ENCODE measurements at regions not wholly inside any gene's neighbourhood (a gene's known extent, or its start where the extent isn't known, plus 50 kb on each side); places are given as distances from the start of the nearest gene placed in this dataset.

GRCh38 chr4:13990596-13991589 is 363.4 kb upstream of the BOD1L1 start:
- no peak overlapping the region for H3K27ac ChIP-seq (ENCODE audit: extremely low read depth, low read depth, low read length)
- CTCF ChIA-PET, result interaction anchor here (0.7 kb wide), 1 partner anchor 108 kb away, joined by 3 read pairs; no protein-coding TSS in a partner anchor
- no peaks in the 10 kb centered on the region for H3K9me3 ChIP-seq (ENCODE audit: control insufficient read depth, insufficient read depth, low read depth, low read length)
- POLR2A ChIA-PET, result no interaction called here
- H3K36me3 ChIP-seq (ENCODE audit: control insufficient read depth in 2 of 2, insufficient read depth in 1 of 2, low read length in 2 of 2), result no peaks in the 10 kb centered on the region
- H3K4me3 ChIP-seq (ENCODE audit: low read depth, low read length), result no peak overlapping the region
- no peaks in the 10 kb centered on the region for H3K4me1 ChIP-seq (ENCODE audit: control insufficient read depth, insufficient read depth, low read length)
- TF ChIP-seq ZNF555 (tag by site-specific recombination; conservative IDR thresholded peaks at IDR 0.05), result no peak
- no peak for TF ChIP-seq ZNF18 (tag by site-specific recombination; IDR thresholded peaks at IDR 0.05)
- TF ChIP-seq ZNF23 (tag by site-specific recombination; IDR thresholded peaks at IDR 0.05; ENCODE audit: borderline replicate concordance), result no peak

- POLR2A ChIA-PET, result no interaction called here
- no peaks in the 10 kb centered on the region for H3K9me3 ChIP-seq (ENCODE audit: control insufficient read depth, insufficient read depth, low read depth, low read length)
- no peak overlapping the region for H3K4me3 ChIP-seq (ENCODE audit: low read depth, low read length)
- H3K4me1 ChIP-seq (ENCODE audit: control insufficient read depth, insufficient read depth, low read length), result no peaks in the 10 kb centered on the region
- CTCF ChIA-PET, result no interaction called here
- H3K27ac ChIP-seq (ENCODE audit: extremely low read depth, low read depth, low read length), result no peak overlapping the region
- TF ChIP-seq ZNF175 (tag by site-specific recombination; IDR thresholded peaks at IDR 0.05) (no peak), IKZF3 (tag by site-specific recombination; IDR thresholded peaks at IDR 0.05) (no peak), ZNF311 (tag by site-specific recombination; IDR thresholded peaks at IDR 0.05; ENCODE audit: borderline replicate concordance) (no peak), ZNF214 (tag by site-specific recombination; IDR thresholded peaks at IDR 0.05; ENCODE audit: borderline replicate concordance) (no peak), SCRT2 (tag by site-specific recombination; IDR thresholded peaks at IDR 0.05) (no peak), ZNF112 (tag by site-specific recombination; IDR thresholded peaks at IDR 0.05) (no peak), PRDM6 (tag by site-specific recombination; IDR thresholded peaks at IDR 0.05) (no peak), ZNF621 (tag by site-specific recombination; IDR thresholded peaks at IDR 0.05) (no peak), ZNF423 (tag by site-specific recombination; IDR thresholded peaks at IDR 0.05) (no peak), ZNF16 (tag by site-specific recombination; IDR thresholded peaks at IDR 0.05; ENCODE audit: low read depth) (no peak), ZNF394 (tag by site-specific recombination; IDR thresholded peaks at IDR 0.05; ENCODE audit: borderline replicate concordance) (no peak), ZNF558 (tag by site-specific recombination; IDR thresholded peaks at IDR 0.05) (no peak), ZNF560 (tag by site-specific recombination; IDR thresholded peaks at IDR 0.05; ENCODE audit: borderline replicate concordance) (no peak), ZNF211 (tag by site-specific recombination; IDR thresholded peaks at IDR 0.05; ENCODE audit: low read depth) (no peak), ZNF223 (tag by site-specific recombination; IDR thresholded peaks at IDR 0.05) (no peak), OSR2 (tag by site-specific recombination; IDR thresholded peaks at IDR 0.05) (no peak)
- H3K36me3 ChIP-seq (ENCODE audit: control insufficient read depth in 2 of 2, insufficient read depth in 1 of 2, low read length in 2 of 2), result no peaks in the 10 kb centered on the region
These were observed 364.5 kb upstream of the BOD1L1 start for GRCh38 chr4:13992041-13992440.

Measured in HEK293 (cell line).